HS-27A (cell line): ENCODE measurements at regions not wholly inside any gene's neighbourhood (a gene's known extent, or its start where the extent isn't known, plus 50 kb on each side); places are given as distances from the start of the nearest gene placed in this dataset.
"Not testable (repeated sequence)": the region's sequence is repeated elsewhere in the genome, so short reads cannot be mapped to it uniquely, and the experiment has no call there.

Experiments used
- DNase-seq: peaks from one replicate; pipeline ENCODE4 v3.0.0-alpha.2; 2012; ENCODE audit warnings: low read depth, missing footprints

DNA sequence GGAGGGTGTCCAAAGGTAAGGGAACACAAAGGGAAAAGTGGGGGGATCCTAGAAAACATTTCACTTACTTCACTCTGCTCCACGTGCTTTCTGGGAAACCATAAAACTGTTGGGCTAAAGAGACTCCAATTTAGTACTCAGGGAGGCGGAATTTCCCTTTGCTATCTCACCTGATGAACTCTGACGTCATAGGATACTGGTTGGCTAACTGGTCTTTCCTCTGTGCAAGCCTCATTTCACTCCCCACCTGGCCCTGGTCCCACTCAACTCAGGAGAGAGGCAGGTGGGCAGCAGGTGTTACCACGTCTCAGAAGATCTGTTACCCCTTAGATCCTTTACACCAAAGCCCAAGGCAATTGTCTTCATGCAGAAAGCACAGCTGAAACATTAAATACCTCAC lies 51.8 kb upstream of the PMAIP1 start:
- no peak for DNase-seq

DNA sequence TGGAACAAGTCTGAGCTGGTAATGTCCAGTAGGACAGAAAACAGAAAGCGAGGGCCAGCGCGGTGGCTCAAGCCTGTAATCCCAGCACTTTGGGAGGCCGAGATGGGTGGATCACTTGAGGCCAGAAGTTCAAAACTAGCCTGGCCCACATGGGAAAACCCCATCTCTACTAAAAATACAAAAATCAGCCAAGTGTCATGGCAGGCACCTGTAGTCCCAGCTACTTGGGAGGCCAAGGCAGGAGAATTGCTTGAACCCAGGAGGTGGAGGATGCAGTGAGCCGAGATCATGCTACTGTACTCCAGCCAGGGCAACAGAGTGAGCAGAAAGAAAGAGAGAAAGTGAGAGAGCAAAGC lies 52.3 kb upstream of the PMAIP1 start:
- not testable (repeated sequence) for DNase-seq

DNA sequence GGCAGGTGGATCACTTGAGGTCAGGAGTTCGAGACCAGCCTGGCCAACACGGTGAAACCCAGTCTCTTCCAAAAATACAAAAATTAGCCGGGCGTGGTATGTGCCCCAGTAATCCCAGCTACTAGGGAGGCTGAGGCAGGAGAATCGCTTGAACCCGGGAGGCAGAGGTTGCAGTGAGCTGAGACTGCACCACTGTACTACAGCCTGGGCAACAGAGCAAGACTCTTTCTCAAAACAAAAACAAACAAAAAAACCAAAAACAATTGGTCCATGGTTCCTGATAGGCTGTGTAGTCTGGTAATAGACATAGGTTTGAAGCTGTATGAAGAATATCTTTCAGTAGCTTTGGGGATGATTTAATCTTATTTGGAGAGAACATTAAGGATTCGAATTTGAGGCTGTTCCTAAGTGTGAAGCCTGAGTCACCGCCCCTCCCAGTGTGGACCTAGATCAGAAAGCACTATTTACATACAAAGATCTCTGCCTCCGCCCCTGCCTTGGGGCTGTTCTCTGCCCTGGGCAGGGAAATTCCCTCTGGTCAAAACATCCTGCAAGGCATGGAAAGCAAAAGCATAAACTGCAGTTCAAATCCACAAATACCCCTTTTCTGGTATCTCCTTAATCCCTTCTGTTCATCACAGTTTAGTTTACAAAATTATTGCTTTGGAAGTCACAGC lies 52.8 kb upstream of the PMAIP1 start:
- DNase-seq, result no peak

DNA sequence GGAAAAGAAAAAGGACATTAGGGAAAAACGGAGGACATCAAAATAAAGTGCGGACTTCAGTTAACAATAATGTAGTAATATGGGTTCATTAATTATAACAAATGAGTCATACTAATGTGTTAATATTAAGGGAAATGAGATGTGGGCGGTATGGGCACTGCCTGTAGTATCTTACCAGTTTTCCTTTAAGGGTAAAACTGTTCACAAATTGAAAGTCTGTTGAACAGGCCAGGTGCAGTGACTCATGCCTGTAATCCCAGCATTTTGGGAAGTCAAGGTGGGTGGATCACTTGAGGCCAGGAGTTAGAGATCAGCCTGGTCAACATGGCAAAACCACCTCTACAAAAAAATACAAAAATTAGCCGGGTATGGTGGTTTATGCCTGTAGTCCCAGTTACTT lies 56.8 kb upstream of the PMAIP1 start:
- DNase-seq, result no peak

DNA sequence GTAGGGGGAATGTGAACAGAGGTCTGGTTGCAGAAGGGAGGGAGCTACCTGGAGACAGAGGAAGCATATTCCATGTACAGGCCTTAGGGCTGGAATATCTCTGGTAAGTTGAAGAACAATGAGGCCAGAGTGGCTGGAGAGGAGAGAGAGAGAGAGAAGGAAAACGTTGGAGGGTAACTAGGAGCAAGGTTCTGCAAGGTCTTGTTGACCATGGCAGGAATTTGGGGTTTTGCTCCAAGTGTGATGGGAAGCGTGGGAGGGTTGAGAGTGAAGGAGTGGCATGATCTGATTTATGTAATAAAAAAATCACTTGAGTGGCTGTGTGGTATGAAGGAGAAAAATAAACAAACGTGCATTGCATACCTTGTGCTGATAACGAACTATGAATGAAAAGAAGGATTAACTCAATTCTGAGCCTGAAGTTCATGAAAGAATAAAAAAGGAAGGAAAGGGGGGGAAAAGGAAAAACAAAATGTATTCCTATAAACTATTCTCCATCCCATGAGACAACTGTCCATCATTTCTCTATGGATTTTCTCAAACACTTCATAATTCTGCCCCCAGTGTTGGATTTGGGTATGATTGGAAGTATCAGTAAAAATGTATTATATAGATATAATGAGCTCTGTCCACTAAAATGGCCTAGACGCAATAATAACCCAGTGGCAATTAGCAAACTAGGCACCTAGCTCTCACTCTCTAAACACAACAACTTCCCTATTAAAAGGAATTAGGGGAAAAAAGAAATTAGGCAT lies 59.7 kb upstream of the PMAIP1 start:
- no peak for DNase-seq

- DNase-seq, result no peak
These were observed 60.5 kb upstream of the PMAIP1 start for GRCh38 chr18:59839246-59839645.

DNA sequence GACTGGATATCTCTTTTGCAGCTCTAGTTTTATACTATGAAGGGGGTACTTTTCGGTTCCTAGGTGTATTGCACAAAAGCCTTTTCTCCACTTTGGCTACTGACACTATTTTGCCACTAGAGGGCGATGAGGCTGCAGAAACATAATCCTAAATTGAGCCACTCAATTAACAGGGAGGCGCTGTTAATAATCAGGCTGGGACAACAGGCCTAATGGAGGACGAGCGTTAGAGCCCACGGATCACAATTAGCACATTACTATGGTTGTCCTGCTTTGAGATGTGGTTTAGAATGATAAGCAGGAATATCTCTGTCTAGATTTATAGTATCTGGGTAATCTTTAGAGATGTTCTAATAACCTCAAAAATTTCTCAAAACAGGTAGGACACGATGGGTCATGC lies 62.2 kb upstream of the PMAIP1 start:
- peak; percentile 46 for DNase-seq

DNA sequence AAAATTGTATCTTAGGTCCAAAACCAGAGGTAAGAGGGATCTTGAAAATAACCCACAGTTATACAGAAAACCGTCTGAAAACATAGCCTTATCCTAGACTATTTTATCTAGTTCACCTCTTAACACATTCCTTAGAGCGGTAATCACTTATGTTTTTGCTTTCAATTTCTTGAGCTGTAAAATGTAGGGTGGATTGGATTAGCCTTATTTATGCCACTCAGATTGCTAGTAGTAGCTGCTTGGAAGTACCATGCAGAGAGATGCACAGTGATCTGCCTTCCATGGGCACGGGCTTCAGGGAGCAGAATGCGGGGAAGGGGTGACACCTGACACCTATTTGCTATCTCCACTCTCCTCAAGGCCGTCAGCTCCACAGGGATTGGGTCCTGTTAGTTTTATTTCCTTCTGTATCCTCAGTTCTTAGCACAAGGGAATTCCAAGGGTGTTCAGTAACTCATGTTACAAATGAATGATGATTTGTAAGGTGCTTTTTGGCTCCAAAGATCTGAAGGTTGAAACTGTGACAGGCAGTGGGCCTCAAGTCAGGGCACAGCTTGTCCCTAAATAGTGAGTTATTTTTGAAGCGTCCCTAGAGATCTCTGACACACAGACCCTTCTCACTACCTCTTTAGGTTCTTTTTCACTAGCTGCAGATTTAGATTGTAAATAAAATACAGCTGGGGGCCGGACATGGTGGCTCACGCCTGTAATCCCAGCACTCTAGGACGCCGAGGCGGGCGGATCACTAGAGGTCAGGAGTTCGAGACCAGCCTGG lies 64.0 kb upstream of the PMAIP1 start:
- no peak for DNase-seq

DNA sequence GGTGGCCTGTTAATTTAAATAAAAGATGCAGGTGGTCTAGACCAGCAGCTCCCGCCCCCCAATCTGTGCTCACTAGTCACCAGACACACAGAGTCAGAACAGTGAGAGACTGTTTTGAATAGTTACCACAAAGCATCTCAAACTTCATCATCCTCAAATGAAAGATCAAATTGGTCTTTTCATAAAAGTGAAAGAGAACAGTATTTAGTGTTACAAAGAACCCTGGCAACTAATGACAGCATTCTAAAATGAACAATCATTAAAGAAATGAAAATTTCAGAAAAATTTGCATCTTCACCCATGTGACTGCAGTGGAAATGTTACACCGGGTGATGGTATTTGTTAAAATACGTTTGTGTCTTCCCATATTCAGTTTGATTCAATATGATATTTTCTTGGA lies 65.5 kb upstream of the PMAIP1 start:
- DNase-seq, result no peak

DNA sequence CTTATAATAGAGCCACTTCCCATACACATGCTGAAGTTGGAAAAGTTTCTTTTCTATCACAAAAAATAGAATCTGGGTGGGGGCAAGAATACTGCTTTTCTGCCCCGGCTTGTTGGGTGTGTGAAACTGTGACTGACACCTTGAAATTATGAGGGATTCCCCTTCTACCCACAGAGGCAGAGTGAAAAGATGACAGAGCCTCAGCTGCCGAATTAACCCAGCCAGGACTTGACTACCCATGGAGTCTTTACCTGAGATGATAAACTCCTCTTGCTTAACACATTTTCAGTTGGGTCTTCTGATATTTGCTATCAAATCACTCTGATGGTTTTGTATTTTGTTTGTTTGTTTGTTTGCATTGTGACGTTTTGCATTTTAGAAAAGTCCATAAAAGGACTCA lies 66.0 kb upstream of the PMAIP1 start:
- DNase-seq, result no peak

GRCh38 chr18:59823596-59824195 lies 76.1 kb upstream of the PMAIP1 start:
- peak; percentile 57 for DNase-seq

- no peak for DNase-seq
These were observed 76.9 kb upstream of the PMAIP1 start for GRCh38 chr18:59822612-59823550.

- no peak for DNase-seq
These were observed 77.8 kb upstream of the PMAIP1 start for GRCh38 chr18:59821983-59822382.

DNA sequence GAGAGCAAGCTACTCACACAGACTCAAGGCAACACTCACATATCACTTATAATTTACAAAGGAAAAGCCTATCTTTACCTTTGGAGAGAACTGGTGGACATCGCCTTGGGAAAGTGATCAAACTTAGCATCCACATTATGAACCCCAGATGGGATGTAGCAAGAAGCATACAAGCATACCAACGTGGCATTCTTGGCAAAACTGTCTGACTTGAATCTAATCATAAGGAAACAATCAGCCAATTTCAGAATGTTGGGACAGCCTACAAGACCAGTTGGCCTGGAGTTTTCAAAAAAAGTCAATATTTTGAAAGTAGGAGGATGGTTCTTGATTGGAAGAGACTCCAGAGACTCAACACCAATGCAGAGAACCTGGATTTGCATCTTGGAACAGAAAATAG lies 79.1 kb upstream of the PMAIP1 start:
- no peak for DNase-seq

DNA sequence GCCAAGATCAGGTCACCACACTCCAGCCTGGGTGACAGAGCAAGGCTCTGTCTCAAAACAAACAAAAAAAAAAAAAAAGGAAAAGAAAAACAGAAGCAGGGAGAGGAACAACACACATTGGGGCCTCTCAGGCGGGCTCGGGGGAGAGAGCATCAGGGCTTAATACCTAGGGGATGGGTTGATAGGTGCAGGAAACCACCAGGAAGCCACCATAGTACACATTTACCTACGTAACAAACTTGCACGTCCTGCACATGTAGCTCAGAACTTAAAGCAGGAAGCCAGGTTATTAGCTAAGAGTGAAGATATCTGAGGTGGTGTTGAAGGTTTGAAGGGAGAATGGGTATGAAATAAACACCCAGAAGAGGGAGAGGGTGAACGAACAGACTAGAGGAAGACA lies 81.0 kb upstream of the PMAIP1 start:
- DNase-seq, result no peak

DNA sequence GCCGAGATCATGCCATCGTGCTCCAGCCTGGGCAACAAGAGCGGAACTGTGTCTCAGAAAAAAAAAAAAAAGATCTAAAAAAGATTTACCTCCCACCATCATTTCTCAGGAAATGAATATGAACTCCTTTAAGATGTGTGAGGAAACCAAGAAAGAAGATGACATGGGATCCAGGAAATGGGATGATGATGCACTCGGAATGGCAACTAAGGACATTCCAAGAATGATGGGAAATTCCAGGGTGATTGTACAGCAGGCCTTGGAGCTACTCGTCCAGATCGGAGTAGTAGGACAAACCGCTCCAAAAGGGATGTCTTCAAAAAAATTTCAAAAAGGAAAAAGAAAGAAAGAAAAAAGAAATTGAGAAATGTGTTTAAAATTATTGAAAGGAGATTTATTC lies 84.9 kb upstream of the PMAIP1 start:
- peak; percentile 69 for DNase-seq

- DNase-seq, result no peak
These were observed 85.9 kb upstream of the PMAIP1 start for GRCh38 chr18:59813942-59814341.

GRCh38 chr18:59810735-59811520 lies 88.9 kb upstream of the PMAIP1 start:
- no peak for DNase-seq

DNA sequence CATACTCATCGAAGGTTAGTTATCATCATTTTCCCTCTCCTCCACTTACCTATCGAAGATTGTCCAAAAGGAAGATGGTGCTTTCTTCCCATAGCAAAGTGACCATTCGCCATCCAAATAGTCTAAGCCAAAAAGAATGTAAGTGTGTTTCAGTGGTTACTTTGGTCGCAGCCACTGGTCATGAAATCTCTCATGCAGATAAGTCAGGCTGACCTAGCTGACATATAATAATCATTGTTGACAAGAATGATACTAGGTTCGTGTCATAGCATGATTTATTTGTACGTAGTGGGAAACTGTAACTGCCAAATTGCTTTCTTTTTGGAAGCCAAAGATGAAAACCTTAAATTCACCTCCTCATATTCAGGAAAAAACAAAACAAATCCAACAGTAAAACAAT lies 89.6 kb upstream of the PMAIP1 start:
- DNase-seq, result no peak

DNA sequence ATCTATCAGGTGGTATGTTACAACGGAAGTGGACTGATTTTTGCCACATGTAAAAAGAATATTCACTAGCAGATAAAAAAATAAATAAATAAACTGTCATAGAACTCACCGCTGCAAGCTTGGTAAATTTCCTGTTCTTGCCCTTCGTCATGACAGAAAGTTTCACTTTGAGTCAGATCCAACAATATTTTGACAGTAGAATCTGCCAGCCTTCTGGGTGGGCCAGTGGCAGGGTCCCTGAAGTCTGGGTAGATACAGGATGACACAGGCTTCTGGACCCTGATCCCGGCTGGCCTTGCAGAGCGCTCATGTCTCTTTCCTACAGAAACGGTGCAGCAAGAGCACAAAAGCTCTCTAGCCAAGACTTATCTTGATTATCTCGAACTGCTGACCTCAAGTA lies 97.8 kb upstream of the PMAIP1 start:
- no peak for DNase-seq

DNA sequence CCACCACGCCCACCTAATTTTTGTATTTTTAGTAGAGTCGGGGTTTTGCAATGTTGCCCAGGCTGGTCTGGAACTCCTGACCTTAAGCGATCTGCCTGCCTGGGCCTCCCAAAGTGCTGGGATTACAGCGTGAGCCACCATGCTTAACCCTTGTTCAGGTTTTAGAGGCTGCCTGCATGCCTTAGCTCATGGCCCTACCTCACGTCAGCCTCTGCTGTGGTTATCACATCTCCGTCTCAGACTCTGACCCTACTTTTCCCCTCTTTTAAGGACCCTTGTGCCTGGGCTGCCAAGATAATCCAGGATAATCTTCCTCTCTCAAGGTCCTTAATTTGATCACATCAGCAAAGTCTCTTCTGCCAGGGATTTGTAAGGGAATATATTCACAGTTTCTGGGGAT lies 98.2 kb upstream of the PMAIP1 start:
- DNase-seq, result no peak
